Endothelial cell of umbilical vein (primary cell): ENCODE measurements at regions not wholly inside any gene's neighbourhood (a gene's known extent, or its start where the extent isn't known, plus 50 kb on each side); places are given as distances from the start of the nearest gene placed in this dataset.

Experiments used
- CTCF ChIP-seq, 2 donors: IDR thresholded peaks; 1 replicate in 1 of 2; 2 replicates in 1 of 2; pipeline ENCODE4 v1.5.1; 2011; ENCODE audit warnings: low read length in 2 of 2, mild to moderate bottlenecking in 2 of 2, moderate library complexity in 2 of 2, control low read depth in 1 of 2, inconsistent platforms in 1 of 2, low read depth in 1 of 2; ENCODE audit not compliant: insufficient read depth in 1 of 2; ENCODE audit errors: extremely low read depth in 1 of 2
- EZH2 ChIP-seq: IDR thresholded peaks from 2 replicates; pipeline ENCODE4 v1.6.1; 2012; ENCODE audit warnings: borderline replicate concordance, low read depth, mild to moderate bottlenecking, moderate library complexity, low read length, inconsistent platforms; ENCODE audit not compliant: severe bottlenecking
- JUN ChIP-seq: IDR thresholded peaks from 2 replicates; pipeline ENCODE4 v1.6.1; 2011; ENCODE audit warnings: borderline replicate concordance, low read depth; ENCODE audit not compliant: insufficient read length, insufficient read depth
- MAX ChIP-seq: IDR thresholded peaks from 2 replicates; pipeline ENCODE4 v1.6.1; 2011; ENCODE audit not compliant: insufficient read depth, insufficient read length
- POLR2A ChIP-seq: IDR thresholded peaks from 2 replicates; pipeline ENCODE4 v1.6.1; 2012; ENCODE audit warnings: low read depth, mild to moderate bottlenecking, control low read depth, low read length
- POLR2AphosphoS5 ChIP-seq: IDR thresholded peaks from 2 replicates; pipeline ENCODE4 v1.6.1; 2012; ENCODE audit warnings: low read depth, mild to moderate bottlenecking, control low read depth, low read length, moderate library complexity; ENCODE audit not compliant: insufficient read depth

- TF ChIP-seq CTCF (IDR thresholded peaks at IDR 0.05; ENCODE audit: extremely low read depth in 1 of 2, insufficient read depth in 1 of 2, low read depth in 1 of 2, low read length in 2 of 2), result no peak
- TF ChIP-seq JUN, result no peak
- TF ChIP-seq POLR2AphosphoS5, result no peak
- no peak for TF ChIP-seq MAX
- TF ChIP-seq POLR2A, result no peak
- TF ChIP-seq EZH2, result no peak
Observed at GRCh38 chr12:41645624-41646023, 457.5 kb downstream of the PDZRN4 start.
